Ovary (tissue), 7 donors: ENCODE measurements at regions not wholly inside any gene's neighbourhood (a gene's known extent, or its start where the extent isn't known, plus 50 kb on each side); places are given as distances from the start of the nearest gene placed in this dataset.

Experiments used
- DNase-seq, 5 donors: peaks; one replicate each; pipeline ENCODE4 v3.0.0-alpha.2; 2019 to 2020
- H3K27ac ChIP-seq, 2 donors: fragments of 200-600 bp; one replicate each; pipeline versions ENCODE4 v1.5.1 to v1.8.0; 2019 to 2022
- H3K27me3 ChIP-seq: fragments of 200-600 bp; one replicate; pipeline ENCODE4 v1.8.0; 2022
- H3K36me3 ChIP-seq: fragments of 200-600 bp; sonication (generic); one replicate; pipeline ENCODE4 v1.5.1; 2019
- H3K4me1 ChIP-seq: one replicate; pipeline ENCODE4 v1.8.1; 2013; ENCODE audit warnings: mild to moderate bottlenecking, moderate library complexity; ENCODE audit not compliant: insufficient read depth
- H3K4me3 ChIP-seq: fragments of 200-600 bp; sonication (generic); one replicate; pipeline ENCODE4 v1.5.1; 2017
- H3K9me3 ChIP-seq, 2 donors: fragments of 200-600 bp in 1 of 2; sonication (generic) in 1 of 2; one replicate each; pipeline versions ENCODE4 v1.5.1 to v1.8.1; 2013 to 2019; ENCODE audit warnings: mild to moderate bottlenecking in 1 of 2, moderate library complexity in 1 of 2
- EP300 ChIP-seq: sonication (generic); formaldehyde crosslinking; IDR thresholded peaks from one replicate; pipeline ENCODE4 v1.6.1; 2017; ENCODE audit warnings: antibody characterized with exemption
- POLR2A ChIP-seq: fragments of 450-650 bp; IDR thresholded peaks from one replicate; pipeline ENCODE4 v1.6.1; 2017; ENCODE audit warnings: antibody characterized with exemption, mild to moderate bottlenecking, moderate library complexity
- WGBS, 3 donors: extraction: QIAGEN DNeasy Blood & Tissue Kit in 1 of 3; methylation state at CpG; one replicate each; pipeline versions ENCODE4 v1.1.5 to v1.1.7; 2013 to 2017; 5-methylcytosine and 5-hydroxymethylcytosine counted together
- intact Hi-C, 4 donors: fragments of 100-400 bp; cut with DNase I; formaldehyde crosslinking; loops; one replicate each; pipeline versions ENCODE4 v1.11.0 to v1.15.1; 2022 to 2023
- TF ChIP-seq, protein P1 (sequence below), 3 donors: fragments of 450-650 bp in 2 of 3; fragments of 200-600 bp in 1 of 3; IDR thresholded peaks; one replicate each; pipeline versions ENCODE4 v1.5.1 to v1.8.0; 2016 to 2022; ENCODE audit warnings: antibody characterized with exemption in 3 of 3, mild to moderate bottlenecking in 1 of 3
- donor health status: DM: no; HTN: no; CAD: no; lungs with moderate emphysema.
- donor health status: DM: no; HTN: no; CAD: no.
- donor health status: Bipolar disorder and iron deficiency.
- donor health status: DM: no; HTN: no; CAD: no.
- donor health status: DM: yes; HTN: yes; CAD: no.

GRCh38 chr3:41053220-41053619 is 146.1 kb upstream of the CTNNB1 start:
- H3K27ac ChIP-seq: no peak overlapping the region
- no peak overlapping the region for H3K4me3 ChIP-seq
- H3K27me3 ChIP-seq: no peaks in the 10 kb centered on the region
- no peaks in the 10 kb centered on the region for H3K9me3 ChIP-seq
- TF ChIP-seq POLR2A: no peak
- intact Hi-C loops: no loop called here
- DNase-seq: no peak
- 89 to 92% (median 91%) methylated on average over 2 of the region's 2 CpGs for WGBS, 3 donors
- no peaks in the 10 kb centered on the region for H3K4me1 ChIP-seq
- H3K36me3 ChIP-seq: no peaks in the 10 kb centered on the region

- Histone ChIP-seq H3K27me3 (no peaks in the 10 kb centered on the region), H3K4me3 (no peak overlapping the region), H3K4me1 (no peaks in the 10 kb centered on the region), H3K9me3 (peaks cover 0 to 2% of the 10 kb centered on the region in 2 donors), H3K27ac (no peak overlapping the region), H3K36me3 (no peaks in the 10 kb centered on the region)
- no peak for DNase-seq
- 88 to 90% (median 89%) methylated on average over 2 of the region's 2 CpGs for WGBS, 3 donors
- TF ChIP-seq POLR2A (no peak), EP300 (no peak)
- TF ChIP-seq, protein P1, sequence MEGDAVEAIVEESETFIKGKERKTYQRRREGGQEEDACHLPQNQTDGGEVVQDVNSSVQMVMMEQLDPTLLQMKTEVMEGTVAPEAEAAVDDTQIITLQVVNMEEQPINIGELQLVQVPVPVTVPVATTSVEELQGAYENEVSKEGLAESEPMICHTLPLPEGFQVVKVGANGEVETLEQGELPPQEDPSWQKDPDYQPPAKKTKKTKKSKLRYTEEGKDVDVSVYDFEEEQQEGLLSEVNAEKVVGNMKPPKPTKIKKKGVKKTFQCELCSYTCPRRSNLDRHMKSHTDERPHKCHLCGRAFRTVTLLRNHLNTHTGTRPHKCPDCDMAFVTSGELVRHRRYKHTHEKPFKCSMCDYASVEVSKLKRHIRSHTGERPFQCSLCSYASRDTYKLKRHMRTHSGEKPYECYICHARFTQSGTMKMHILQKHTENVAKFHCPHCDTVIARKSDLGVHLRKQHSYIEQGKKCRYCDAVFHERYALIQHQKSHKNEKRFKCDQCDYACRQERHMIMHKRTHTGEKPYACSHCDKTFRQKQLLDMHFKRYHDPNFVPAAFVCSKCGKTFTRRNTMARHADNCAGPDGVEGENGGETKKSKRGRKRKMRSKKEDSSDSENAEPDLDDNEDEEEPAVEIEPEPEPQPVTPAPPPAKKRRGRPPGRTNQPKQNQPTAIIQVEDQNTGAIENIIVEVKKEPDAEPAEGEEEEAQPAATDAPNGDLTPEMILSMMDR (IDR thresholded peaks at IDR 0.05): no peak
- intact Hi-C loops: no loop called here
Observed at GRCh38 chr3:41060106-41060505, 139.2 kb upstream of the CTNNB1 start.

DNA sequence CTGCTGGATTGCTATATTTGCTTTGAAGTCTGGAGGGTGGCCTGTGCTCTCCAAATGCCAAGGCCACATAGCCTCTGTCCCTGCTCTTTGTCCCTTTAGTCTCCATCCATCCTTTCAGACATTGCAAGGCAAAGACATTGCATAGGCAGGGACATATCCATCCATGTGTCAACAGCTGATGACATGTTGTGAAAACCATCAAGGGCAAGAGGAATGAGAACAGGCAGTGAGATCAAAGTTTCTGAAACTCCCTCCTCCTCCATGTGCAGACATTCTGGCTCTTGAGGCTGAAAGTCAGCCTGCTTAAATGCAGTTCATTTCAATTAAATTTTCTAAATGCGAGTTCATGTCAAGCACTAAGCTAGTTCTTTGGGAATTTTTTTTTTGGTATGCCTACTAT is 135.2 kb upstream of the CTNNB1 start:
- H3K4me1 ChIP-seq: no peaks in the 10 kb centered on the region
- intact Hi-C loops: no loop called here
- 90 to 94% (median 93%) methylated on average over 1 of the region's 1 CpG for WGBS, 3 donors

DNA sequence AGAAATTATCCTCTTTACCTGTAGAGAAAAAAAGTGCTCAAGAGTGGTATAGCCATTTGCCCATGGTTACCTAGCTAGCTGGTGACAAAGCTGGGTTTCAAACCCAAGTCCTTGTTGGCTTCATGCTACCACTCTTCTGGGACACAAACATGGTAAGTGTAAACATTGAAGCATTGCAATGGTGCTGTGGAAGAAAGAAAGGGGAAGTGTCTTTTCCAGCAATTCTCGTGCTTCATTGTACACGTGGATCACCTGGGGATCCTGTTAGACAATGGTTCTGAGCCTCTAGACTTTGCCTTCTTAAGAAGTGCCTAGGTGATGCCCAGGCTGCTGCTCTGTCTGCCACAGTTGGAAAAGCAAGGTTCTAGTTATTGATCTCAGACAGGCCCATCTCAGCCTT is 134.8 kb upstream of the CTNNB1 start:
- Histone ChIP-seq H3K9me3 (no peaks in the 10 kb centered on the region), H3K27me3 (no peaks in the 10 kb centered on the region), H3K4me3 (no peak overlapping the region), H3K4me1 (no peaks in the 10 kb centered on the region), H3K36me3 (no peaks in the 10 kb centered on the region), H3K27ac (no peak overlapping the region)
- TF ChIP-seq, protein P1 (IDR thresholded peaks at IDR 0.05): no peak
- TF ChIP-seq POLR2A (no peak), EP300 (no peak)
- intact Hi-C loops: no loop called here
- WGBS, 3 donors: 87 to 91% (median 87%) methylated on average over 2 of the region's 2 CpGs
- no peak for DNase-seq

More for the DNA sequence above, 135.2 kb upstream of the CTNNB1 start:
- Histone ChIP-seq H3K4me3 (no peak overlapping the region), H3K27me3 (no peaks in the 10 kb centered on the region), H3K36me3 (no peaks in the 10 kb centered on the region), H3K9me3 (peaks cover 0 to under 1% of the 10 kb centered on the region in 2 donors), H3K27ac (no peak overlapping the region)
- no peak for TF ChIP-seq EP300
- TF ChIP-seq POLR2A: no peak
- TF ChIP-seq, protein P1 (IDR thresholded peaks at IDR 0.05): no peak
- no peak for DNase-seq

- DNase-seq: no peak
- Histone ChIP-seq H3K4me1 (no peaks in the 10 kb centered on the region), H3K9me3 (no peaks in the 10 kb centered on the region), H3K36me3 (no peaks in the 10 kb centered on the region), H3K4me3 (no peak overlapping the region), H3K27ac (no peak overlapping the region), H3K27me3 (no peaks in the 10 kb centered on the region)
- TF ChIP-seq EP300 (no peak), POLR2A (no peak)
- TF ChIP-seq, protein P1 (IDR thresholded peaks at IDR 0.05): no peak
- WGBS, 3 donors: 97 to 99% (median 97%) methylated on average over 2 of the region's 2 CpGs
- intact Hi-C loops: no loop called here
Observed at GRCh38 chr3:41065340-41065739, 134.0 kb upstream of the CTNNB1 start.
